HG03354 (cell line): ENCODE measurements at regions not wholly inside any gene's neighbourhood (a gene's known extent, or its start where the extent isn't known, plus 50 kb on each side); places are given as distances from the start of the nearest gene placed in this dataset.
"Not testable (repeated sequence)": the region's sequence is repeated elsewhere in the genome, so short reads cannot be mapped to it uniquely, and the experiment has no call there.

Source experiments
- ATAC-seq: cut with Tn5 transposase; IDR thresholded peaks from one replicate; pipeline ENCODE4 v1.9.1; 2021; ENCODE audit warnings: mild to moderate bottlenecking; ENCODE audit not compliant: unreplicated experiment, poor library complexity, severe bottlenecking

- ATAC-seq, result not testable (repeated sequence)
Observed at GRCh38 chr9:41367301-41367700, 178.2 kb upstream of the ZNG1F start.

DNA sequence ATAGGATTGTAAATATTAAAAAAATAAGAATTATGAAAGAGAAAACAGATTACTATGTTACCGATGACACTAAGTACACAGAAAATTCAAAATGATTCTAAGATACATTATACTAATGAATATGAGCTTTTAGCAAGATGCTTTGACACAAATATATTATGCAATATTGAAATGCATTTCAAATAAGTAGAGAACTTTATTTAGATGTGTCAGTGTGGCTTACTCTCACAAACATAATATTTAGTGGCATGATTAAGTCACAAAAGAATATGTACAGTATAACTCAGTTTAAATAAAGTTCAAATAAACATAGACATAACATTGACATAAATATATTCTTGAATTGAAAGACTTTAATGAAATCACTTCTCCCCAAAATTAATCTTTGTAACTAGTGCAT, 172.7 kb upstream of the ZNG1F start:
- ATAC-seq, result not testable (repeated sequence)

DNA sequence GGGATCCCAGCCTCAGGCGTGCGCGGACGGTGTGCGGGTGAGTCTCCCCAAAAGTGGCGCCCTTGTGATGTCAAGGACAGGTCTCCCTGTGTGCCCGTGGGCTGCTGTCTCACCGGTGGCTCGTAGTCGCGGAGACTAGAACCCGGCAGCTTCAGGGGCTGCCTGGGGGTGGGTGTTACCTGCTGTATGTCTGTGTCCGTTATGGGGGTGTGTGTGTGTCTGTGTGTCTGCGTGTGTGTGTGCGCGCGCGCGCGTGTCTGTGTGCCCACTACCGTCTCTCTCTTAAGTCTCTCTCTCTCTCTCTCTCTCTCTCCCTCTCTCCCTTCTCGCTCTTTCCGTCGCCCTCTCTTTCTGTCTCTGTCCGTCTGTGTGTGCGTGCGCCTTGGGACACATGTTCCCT, 170.0 kb upstream of the ZNG1F start:
- not testable (repeated sequence) for ATAC-seq

DNA sequence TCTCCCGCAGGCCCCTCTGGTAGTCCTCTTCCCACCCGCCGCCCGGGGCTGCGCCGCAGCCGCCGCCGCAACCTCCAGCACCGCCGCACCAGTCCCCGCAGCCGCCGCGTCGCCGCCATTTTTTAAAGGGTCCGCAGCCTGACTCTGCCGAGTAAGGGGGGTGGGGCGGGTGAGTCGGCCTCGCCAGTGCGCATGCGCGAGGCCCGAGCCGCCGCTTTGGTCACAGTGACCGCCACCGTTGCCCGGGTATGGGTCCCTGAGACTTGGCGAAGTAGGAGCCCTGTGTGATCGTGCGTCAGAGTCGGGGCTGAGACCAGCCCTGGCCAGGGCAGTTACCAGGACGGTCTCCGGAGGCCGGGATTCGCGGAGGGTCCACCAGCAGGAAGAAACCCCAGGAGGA, 169.6 kb upstream of the ZNG1F start:
- not testable (repeated sequence) for ATAC-seq

GRCh38 chr9:41357918-41358404, 168.8 kb upstream of the ZNG1F start:
- ATAC-seq, result not testable (repeated sequence)

DNA sequence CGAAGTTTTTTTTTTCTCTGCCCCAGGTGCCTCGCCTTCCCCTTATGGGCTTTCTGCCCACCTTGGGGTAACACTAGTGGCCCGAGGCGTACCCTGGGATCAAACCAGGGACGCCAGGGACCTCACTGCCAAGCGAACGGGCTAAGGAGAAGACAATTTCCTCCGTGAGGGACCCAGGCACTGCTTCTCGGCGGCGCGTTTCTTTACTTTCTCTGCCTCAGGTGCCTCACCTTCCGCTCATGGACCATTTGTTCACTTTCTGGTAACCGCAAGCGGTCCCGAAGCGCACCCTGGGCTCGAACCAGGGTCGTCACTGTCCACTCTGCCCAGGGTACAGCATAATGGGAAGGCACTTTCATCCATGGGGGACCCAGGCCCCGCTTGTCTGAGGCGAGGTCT, 168.2 kb upstream of the ZNG1F start:
- ATAC-seq, result not testable (repeated sequence)

GRCh38 chr9:41356588-41357349, 167.7 kb upstream of the ZNG1F start:
- ATAC-seq, result peak; percentile 54

DNA sequence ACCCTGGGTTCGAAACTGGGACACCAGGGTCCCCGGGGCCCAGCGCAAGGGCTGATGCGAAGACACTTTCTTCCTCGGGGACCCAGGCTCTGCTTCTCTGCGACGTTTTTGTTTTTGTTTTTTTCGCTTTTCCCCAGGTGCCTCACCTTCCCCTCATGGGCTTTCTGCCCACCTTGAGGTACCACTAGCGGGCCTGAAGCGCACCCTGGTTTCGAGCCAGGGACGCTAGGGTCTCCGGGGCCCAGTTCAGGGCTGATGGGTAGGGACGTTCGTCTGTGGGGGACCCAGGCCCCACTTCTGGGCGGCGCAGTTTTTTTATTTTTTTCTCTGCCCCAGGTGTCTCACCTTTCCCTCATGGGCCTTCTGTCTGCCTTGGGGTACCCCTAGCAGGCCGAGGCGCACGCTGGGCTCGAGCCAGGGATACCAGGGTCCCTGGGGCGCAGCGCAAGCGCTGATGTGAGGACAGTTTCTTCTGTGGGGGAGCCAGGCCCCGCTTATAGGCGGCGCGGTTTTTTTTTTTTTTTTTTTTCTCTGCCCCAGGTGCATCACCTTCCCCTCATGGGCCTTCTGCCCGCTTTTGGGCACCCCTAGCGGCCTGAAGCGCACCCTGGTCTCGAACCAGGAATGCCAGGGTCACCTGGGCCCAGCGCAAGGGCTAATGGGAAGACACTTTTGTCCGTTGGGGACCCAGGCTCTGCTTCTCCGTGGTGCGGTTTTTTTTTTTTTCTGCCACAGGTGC, 166.8 kb upstream of the ZNG1F start:
- ATAC-seq, result peak; percentile 53

- ATAC-seq, result not testable (repeated sequence)
Observed at GRCh38 chr9:41354978-41355377, 165.9 kb upstream of the ZNG1F start.

- ATAC-seq, result not testable (repeated sequence)
Observed at GRCh38 chr9:41354060-41354934, 165.2 kb upstream of the ZNG1F start.

DNA sequence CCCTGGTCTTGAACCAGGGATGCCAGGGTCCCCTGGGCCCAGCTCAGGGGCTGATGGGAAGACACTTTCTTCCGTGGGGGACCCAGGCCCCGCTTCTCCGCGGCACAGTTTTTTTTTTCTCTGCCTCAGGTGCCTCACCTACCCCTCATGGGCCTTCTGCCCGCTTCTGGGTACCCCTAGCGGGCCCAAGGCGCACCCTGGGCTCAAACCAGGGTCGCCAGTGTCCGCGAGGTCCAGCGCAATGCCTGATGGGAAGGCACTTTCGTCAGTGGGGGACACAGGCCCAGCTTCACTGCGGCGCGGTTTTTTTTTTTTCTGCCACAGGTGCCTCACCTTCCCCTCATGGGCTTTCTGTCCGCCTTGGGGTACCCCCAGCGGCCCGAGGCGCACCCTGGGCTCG, 163.9 kb upstream of the ZNG1F start:
- not testable (repeated sequence) for ATAC-seq

DNA sequence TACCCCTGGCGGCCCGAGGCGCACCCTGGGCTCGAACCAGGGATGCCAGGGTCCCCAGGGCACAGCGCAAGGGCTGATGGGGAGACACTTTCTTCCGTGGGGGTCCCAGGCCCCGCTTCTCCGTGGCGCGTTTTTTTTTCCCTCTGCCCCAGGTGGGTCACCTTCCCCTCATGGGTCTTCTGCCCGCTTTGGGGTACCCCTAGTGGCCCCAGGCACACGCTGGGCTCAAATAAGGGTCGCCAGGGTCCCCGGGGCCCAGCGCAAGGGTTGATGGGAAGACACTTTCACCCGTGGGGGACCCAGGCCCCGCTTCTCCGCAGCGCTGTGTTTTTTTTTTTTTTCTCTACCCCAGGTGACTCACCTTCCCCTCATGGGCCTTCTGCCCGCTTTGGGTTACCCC, 163.3 kb upstream of the ZNG1F start:
- ATAC-seq, result not testable (repeated sequence)

GRCh38 chr9:41347893-41348292, 158.8 kb upstream of the ZNG1F start:
- ATAC-seq, result not testable (repeated sequence)

DNA sequence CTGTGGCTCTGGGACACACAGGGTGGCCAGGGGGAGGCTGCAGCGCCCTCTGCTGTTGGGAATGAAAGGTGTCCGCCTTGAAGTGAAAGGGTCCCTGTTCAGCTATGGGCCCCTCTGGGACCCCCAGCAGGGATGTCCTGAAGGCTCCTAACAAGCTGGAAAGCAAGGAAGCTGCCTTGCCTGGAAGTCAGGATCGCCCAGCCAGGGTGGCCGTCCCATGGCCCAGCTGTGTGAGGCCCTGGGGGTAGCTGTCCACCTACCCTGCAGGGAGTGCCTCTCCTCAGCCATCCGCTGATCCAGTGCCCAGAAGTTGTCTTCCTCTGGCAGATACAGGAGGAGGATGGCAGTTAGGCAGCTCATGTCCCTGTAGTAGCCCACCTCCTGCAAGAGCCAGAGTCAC, 143.4 kb upstream of the ZNG1F start:
- not testable (repeated sequence) for ATAC-seq

- not testable (repeated sequence) for ATAC-seq
Observed at GRCh38 chr9:41321277-41321676, 132.2 kb upstream of the ZNG1F start.

GRCh38 chr9:41308953-41309352, 119.8 kb upstream of the ZNG1F start:
- ATAC-seq, result not testable (repeated sequence)

DNA sequence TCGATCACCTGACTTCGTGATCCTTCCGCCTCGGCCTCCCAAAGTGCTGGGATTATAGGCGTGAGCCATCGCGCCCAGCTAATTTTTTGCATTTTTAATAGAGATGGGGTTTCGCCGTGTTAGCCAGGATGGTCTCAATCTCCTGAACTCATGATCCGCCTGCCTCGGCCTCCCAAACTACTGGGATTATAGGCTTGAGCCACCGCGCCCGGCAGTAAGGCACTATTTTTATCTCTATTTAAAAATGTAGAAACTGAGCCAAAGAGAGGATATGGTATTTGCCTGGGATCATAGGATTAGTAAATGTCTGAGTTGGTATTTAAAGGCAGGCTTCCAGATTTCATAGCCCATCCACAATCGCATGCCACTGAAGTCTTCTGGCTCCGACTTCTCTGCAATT, 96.6 kb upstream of the ZNG1F start:
- ATAC-seq, result not testable (repeated sequence)

DNA sequence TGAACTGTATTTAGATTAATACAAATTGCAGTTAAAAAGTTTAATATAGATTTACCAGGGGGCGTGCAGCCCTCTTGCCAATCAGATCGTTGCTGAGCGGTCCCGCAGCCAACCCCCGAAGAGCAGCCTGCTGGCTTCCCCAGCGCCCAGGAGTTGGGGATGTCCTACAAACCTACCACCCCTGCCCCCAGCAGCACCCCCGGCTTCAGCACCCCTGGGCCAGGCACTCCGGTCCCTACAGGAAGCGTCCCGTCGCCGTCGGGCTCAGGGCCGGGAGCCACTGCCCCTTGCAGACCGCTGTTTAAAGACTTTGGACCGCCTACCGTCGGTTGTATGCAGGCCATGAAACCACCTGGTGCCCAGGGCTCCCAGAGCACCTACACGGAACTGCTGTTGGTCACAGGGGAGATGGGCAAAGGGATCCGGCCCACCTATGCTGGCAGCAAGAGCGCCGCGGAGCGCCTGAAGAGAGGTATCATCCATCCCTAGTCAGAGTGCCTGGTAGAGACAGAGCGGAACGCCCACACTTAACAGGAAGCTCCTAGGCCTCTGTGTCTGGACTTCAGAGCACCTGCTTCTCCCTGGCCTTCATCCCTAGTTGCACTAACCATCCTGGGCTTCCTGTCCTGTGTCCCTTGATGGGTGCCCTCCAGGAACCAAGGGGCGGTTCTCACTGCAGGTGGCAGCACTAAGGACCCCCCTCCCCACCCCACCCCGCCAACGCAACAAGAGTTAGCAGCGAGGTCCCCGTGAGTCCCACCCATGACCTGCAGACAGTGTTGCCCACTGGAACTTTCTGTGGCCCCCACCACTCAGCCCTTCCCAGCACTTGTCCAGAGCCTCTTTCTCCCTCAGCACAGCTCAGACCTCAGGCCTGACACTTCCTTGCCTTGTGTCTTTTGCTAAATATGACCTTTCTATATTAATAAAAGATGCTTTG, 91.5 kb upstream of the ZNG1F start:
- ATAC-seq, result not testable (repeated sequence)

GRCh38 chr9:41279437-41279836, 90.3 kb upstream of the ZNG1F start:
- not testable (repeated sequence) for ATAC-seq
